ENCODE measurements at regions not wholly inside any gene's neighbourhood (a gene's known extent, or its start where the extent isn't known, plus 50 kb on each side); places are given as distances from the start of the nearest gene placed in this dataset.

DNA sequence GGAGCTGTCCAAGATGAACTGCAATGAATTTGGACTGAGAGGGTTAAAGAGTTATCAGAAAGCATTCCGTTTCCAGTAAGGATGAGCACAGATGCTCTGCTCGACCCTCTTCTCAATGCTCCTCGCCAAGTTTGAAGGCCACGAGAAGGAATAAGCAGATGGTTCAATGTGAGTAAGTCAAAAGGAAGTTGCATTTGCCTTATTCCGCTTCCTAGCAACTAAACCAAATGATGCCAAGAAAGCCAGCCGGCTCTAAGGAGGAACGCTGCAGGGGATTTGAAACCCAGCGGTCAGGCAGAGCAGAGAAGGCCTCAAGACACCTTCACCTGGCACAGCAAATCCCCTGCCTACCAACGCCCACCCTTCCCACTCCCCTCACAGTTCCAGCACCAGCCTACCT, 52.1 kb upstream of the CNEP1R1 start:
- DNase-seq (ENCODE audit: extremely low read depth, low read depth): no peak
